GM19351 (cell line): ENCODE measurements at regions not wholly inside any gene's neighbourhood (a gene's known extent, or its start where the extent isn't known, plus 50 kb on each side); places are given as distances from the start of the nearest gene placed in this dataset.
"Not testable (repeated sequence)": the region's sequence is repeated elsewhere in the genome, so short reads cannot be mapped to it uniquely, and the experiment has no call there.

ENCODE experiments used
- ATAC-seq: cut with Tn5 transposase; IDR thresholded peaks from one replicate; pipeline ENCODE4 v1.9.1; 2021; ENCODE audit warnings: mild to moderate bottlenecking, moderate library complexity; ENCODE audit not compliant: unreplicated experiment

DNA sequence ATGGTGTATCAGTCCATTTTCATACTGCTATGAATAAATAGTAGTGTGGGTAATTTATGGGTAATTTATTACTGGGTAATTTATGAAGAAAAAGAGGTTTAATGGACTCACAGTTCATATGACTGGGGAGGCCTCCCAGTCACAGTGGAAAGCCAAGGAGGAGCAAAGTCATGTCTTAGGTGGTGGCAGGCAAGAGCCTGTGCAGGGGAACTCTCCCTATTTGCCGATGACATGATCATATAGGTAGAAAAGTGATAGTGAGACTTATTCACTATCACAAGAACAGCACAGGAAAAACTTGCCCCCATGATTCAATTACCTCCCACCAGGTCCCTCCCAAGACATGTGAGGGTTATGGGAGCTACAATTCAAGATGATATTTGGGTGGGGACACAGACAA is 1137.7 kb downstream of the UQCRFS1 start:
- no peak for ATAC-seq

DNA sequence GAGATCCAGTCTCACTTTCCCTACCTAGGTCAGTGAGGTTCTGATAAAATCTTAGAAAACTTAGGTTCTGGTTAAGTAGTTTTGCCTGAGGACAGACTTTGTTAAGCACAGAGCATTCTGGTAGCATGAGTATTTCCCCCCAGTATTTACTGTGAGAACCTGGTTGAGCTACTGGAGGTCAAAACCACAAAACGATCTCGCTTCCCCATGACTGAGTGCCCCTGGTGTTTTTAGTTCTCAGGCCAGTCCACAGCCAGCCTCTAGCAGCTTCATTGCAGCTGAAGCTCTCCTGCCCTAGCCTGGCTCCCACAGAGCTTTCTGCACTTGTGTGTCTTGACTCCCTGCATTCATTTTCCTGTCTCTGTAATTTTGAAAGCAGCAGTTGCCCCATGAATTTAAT is 1138.2 kb downstream of the UQCRFS1 start:
- ATAC-seq = no peak

DNA sequence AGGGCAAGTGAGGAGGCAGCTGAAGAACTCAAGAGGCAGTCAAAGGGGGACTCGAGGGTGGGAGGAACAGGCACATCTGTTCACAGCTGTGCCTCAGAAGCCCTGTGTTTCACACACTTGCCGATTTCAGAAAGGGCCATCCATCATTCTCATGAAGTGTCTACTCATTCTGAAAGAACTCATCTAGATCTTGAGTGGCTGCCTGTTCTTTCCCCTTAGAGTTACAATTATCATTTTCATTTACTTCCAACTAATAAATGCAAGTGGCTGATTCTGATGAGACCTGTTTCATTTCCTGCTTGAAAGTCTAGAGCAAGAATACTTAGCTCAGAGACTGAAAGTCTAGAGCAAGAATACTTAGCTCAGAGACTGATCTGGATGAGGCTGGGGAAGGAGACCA is 1145.1 kb downstream of the UQCRFS1 start:
- no peak for ATAC-seq

DNA sequence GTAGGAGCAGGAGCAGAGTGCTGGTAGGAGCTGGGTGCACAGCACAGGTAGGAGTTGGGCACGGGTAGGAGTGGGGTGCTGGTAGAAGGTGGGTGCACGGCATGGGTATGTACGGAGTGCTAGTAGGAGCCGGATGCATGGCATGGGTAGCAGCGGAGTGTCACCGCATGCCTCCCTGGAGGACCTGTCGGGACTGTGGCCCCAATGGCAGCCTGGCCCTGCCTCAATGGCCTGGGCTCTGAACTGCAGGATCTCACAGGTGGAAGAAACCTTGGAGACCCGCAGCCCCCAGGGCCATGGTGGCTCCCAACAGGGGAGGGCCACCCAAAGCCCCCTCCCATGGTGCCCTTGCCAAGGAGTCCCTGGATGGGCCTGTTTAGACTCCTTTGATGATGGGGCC is 1146.0 kb downstream of the UQCRFS1 start:
- ATAC-seq = no peak

DNA sequence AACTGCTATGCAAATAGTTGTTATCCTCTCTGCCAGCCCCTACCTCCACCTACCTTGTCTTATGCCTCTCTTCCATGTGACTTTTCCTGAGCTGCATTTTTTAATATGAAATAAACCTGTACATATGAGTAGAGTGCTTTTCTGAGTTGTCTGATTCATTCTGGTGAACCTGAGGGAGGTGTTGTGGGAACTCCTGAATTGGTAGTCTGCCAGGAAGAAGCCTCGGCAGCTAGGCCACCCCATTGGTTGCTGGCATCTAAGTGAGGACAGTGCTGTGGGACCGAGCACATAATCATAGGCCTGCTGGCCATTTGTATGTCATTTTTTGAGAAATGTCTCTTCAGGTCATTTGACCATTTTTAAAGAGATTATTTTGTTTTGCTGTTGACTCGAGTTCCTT is 1146.8 kb downstream of the UQCRFS1 start:
- no peak for ATAC-seq

DNA sequence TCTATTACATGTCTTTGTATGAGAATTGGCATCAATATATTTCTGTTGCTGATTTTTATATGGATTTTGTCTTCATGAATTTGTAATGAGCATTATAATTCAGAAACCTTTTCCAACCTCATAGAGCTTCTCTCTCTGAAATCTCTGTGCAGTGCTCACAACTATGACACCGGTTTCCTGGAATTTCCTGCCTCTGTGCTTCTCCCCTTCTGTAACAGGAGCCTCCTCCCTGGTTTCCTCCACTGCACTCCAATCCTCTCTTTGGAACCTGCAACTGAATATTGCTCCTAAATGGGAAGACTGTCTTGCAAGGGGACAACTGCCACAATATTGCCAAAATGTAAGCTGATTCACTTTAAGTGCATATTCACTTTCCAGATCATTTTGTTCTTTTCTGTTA is 1147.9 kb downstream of the UQCRFS1 start:
- ATAC-seq = no peak

DNA sequence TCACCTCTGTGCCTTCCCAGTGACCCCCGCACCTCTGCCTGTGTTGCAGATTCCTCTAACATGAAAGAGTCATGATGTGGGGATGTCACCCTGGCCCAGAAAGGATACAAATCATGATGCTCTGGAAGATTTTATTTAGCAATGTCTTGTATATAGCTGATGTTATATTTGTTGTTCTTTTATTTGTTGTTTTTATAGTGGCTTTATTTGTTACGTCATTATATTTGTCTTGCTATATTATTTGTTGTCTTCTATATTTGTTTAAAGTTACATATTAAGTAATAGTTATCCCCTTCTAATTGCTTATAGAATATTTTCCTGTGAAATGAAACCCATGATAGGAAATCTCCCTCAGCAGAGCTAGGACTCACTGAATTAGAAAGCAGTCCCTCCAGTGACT is 1149.2 kb downstream of the UQCRFS1 start:
- ATAC-seq = no peak

DNA sequence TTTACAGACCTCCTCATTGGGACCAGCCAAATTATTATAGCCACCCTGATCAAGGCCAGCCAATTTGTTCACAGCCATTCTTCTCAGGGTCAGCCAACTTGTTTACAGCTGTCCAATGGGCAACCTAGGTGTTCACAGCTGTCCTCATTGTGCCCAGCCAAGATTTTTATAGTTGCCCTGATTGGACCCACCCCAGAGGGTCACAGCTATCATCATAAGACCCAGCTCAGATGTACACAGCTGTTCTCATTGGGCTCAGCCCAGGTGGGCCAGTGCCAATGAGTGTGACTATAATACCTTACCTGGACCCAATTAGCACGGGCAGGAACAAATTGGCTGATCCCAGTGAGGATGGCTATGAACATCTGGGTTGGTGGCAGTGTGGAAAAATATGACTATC is 1151.8 kb downstream of the UQCRFS1 start:
- no peak for ATAC-seq

DNA sequence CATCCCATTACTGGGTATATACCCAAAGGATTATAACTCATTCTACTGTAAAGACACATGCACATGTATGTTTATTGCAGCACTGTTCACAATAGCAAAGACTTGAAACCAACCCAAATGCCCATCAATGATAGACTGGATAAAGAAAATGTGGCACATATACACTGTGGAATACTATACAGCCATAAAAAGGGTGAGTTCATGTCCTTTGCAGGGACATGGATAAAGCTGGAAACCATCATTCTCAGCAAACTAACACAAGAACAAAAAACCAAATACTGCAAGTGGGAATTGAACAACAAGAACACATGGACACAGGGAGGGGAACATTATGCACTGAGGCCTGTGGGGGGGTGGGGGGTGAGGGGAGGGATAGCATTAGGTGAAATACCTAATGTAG is 1155.9 kb downstream of the UQCRFS1 start:
- ATAC-seq = not testable (repeated sequence)

DNA sequence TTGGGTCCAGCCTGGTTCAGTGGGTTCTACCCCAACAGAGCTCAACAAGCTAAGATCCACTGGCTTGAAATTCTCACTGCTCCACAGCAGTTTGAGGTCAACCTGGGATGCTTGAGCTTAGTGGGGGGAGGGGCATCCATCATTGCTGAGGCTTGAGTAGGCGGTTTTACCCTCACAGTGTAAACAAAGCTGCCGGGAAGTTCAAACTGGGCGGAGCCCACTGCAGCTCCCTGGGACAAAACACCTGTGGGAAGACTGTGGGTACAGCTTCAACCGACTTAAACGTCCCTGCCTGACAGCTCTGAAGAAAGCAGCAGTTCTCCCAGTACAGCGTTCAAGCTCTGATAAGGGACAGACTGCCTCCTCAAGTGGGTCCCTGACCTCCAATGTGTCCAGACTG is 1161.9 kb downstream of the UQCRFS1 start:
- ATAC-seq = no peak

DNA sequence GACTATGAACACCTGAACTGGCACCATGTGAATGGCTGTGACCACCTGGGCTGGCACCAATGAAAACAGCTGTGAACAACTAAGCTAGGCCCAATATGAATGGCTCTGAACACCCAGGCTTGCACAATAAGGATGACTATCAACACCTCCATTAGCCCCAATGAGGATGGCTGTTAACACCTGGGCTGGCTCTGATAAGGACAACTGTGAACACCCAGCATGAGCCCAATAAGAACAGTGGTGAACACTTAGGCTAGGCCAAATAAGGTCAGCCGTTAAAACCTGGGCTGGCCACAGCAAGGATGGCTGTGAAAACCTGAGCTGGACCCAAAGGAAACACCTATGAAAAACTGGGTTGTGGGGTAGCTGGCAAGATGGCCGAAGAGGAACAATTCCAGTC is 1163.1 kb downstream of the UQCRFS1 start:
- ATAC-seq = no peak

DNA sequence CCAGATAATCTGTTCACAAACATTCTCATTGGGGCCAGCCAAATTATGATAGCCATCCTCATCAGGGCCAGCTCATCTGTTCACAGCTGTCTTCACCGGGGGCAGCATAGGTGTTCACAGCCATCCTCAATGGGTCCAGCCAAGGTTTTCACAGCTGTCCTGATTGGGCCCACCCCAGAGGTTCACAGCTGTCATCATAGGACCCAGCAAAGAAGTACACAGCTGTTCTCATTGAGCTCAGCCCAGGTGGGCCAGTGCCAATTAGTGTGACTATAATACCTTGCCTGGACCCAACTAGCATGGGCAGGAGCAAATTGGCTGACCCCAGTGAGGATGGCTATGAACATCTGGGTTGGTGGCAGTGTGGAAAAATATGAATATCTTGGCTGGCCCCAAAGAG is 1166.0 kb downstream of the UQCRFS1 start:
- no peak for ATAC-seq

DNA sequence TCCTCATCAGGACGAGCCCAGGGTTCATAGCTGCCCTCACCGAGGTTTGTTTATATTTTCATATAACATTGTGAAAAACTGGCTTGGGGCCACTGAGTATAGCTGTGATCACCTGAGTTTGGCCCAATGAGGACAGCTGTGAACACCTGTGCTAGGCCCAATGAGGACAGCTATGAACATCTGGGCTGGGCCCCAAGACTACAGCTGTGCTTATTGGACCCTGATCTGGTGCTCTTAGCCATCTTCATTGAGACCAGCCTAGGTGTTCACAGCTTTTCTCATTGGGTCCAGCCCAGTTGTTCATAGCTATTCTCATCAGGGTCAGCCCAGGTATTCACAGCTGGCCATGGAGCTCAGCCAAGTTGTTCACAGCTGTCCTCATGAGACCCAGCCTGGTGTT is 1167.3 kb downstream of the UQCRFS1 start:
- ATAC-seq = no peak

DNA sequence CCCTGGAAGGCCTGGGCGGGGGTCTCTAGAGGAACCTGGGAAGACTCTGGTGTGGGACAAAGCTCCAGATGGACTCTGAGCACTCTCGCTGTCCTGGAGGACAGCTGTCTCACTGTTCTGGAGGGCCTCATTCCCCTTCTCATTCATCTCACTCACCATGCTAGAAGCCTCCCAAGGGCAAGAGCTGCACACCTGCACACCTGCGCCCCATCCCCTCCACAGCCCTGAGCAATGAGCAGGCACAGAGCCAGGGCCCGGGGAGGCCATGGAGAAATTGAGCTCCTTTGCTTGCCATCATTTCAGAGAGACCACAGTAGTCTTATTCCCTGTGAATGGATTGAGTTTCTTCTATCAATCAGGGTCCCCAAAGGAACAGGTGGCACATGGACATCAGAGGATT is 1168.5 kb downstream of the UQCRFS1 start:
- ATAC-seq = no peak

DNA sequence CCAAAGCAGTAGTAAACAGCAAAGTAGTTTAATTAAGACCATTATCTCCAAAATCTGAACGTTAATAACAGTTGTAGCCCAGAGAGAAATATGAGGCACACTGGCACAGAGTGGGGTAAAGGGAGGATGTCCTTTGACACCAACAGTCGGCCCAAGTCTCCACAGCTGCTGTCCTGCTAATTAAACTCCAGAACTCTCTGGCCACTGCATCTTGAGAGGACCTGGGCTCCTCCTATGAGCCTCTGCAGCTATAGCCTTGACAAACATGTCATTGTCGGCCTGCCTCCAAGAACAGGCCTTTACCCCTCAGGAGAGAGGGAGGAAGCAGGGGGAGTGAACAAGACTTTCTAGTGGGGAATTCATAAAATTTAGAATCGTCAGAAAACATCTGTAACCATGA is 1170.4 kb downstream of the UQCRFS1 start:
- no peak for ATAC-seq

DNA sequence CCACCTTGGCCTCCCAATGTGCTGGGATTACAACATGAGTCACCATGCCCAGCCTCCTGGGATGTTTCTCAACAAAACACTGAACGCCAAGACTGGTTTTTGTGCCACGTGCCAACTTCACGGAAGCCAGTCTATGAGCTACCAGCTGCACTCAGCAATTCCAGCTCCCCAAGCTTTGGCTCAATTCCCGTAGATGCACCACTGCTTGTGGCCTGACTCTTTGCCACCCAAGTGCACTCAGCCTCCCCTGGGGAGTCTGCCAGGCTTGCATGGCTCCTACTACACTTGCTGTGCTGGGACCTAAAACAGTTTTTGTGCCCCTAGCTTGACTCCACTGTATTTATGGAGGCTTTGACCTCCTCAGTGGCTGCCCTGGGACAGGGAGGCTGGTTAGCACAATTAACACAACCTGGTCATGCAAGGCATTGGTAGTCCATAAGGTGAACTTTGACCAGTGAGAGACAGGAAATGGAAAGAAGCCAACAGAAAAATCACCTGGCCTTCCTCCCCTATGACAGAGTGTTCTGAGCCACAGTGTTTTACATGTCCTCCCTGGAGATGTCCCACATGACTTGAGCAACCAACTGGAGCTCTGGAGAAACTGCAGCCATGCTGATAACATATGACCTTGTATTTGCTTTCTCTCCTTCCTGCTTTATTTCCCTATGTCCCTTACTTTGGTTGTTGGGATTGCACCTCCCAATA is 1173.1 kb downstream of the UQCRFS1 start:
- no peak for ATAC-seq

DNA sequence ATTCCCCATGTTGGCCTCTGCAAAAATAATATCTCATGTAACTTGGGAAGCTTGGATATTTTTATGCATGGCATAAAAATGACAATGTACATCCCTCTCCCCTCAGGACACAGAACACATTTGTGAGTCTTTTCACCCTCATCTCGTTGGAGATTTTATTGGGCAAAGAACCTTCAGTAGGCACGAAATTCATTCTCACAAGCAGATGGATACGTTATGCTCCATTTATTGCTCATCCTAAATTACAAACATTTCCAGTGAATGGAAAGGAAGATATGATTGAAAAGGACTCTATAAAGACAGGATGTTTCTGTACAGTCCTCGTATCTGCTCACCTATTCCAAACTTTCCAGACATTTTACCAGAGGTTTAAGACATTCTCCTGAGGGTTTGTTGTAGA is 1175.8 kb downstream of the UQCRFS1 start:
- ATAC-seq = no peak

DNA sequence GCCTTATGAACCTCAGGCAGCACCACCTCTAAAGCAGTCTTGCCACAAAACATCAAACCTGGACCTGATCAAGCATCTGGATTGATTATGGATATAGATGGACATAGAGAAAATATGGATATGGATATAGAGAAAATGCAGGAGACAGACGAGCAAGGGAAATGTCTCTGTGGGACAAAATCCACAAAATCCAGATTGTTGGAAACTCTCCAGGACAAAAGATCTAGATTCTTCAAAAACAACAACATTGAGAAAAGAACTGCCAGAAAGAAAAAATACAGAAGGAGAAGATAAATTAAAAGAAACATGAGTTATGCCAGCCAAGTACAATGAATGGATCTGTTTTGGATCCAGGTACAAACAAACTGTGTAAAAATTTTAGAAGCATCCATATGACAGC is 1176.5 kb downstream of the UQCRFS1 start:
- no peak for ATAC-seq

DNA sequence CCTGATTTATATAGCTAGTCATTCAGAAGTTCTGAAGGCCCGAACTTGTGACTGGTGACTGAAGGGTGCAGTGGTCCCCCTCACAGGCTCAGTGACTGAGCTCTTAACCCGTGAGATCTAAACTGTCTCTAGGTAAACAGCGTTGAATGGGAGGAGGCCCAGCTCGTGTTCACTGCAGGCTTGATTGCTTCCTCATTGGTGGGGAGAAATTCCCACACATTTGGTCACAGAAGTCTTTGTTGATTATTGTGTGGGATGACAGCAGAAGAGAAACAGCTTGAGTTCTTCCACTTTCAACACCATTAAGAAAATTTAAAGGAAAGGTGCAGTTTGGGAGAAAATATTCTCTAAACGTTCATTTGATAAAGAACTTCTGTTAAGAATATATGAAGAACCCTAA is 1178.0 kb downstream of the UQCRFS1 start:
- ATAC-seq = no peak

DNA sequence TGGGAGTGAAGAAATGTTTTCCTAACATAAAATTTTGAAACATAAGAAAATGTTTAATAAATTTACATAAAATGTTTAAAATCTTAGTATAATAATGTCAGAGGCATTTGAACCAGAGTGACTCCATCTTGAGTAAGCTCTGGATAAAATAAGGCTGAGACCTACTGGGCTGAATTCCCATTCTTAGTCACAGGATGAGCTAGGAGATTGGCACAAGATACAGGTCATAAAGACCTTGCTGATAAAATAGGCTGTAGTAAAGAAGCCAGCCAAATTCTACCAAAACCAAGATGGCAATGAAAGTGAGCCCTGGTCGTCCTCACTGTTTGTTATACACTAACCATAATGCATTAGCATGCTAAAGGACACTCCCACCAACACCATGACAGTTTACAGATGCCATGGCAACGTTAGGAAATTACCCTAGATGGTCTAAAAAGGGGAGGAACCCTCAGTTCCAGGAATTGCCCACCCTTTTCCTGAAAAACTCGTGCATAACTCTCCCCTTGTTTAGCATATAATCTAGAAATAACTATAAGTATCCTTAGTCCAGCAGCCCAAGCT is 1184.0 kb downstream of the UQCRFS1 start:
- ATAC-seq = no peak

DNA sequence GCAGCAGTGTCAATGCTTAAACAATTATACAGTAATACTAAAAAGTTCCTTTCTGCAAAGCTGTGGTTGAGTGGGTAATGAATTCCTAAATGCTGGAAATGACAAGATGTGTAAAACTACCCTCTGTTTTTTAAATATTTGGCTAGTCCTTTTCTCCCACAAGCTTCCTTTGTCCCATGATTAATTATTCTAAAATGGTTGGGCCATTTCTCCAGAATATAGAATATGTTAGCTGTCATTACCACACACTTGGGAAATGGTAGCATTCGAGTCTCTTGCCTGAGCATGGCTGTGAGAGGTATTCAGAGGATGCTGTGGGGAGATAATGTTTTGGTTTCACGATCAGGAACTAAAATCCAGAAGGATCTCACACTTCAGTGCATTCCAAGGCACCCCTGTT is 1185.8 kb downstream of the UQCRFS1 start:
- no peak for ATAC-seq

DNA sequence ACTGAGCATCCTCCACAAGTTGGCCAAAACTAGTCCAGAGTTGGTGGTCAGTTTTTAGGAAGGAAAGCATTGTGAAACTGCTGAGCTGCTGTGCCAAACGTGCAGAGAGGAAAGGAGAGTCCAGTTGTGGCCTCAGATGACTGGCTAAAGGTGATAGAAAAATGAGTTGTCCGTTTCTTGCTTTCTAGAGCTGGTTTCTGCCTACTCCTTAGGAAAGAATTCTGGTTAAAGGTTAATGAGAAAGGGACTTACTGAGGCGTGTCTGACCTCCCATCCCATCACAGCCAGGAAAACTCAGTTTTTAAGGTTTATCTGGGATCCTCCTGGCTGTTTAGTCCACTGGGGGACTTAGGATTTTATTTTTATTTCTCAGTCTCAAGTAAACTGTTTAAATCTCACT is 1186.3 kb downstream of the UQCRFS1 start:
- no peak for ATAC-seq

DNA sequence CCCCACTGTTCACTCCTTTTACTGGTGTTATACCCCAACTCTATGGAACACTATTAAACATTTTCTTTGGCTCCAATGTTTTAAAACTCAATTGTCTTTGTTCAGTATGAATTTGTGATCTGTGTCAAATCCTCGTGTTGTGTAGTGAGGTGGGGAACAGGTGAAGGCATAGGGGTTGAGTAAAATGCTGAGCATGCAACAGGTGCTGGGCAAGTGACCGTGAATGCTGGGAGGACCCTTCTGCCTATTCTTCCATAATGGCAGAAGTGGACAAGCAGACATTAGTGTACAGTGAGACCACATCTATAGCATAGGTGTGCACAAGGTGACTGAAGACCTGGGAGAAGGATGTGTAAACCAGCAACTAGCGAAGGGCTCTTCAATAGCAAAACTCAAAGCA is 1188.0 kb downstream of the UQCRFS1 start:
- no peak for ATAC-seq
